NCI-H345 treated with DMSO at 0.1 percent for 48 hours (cell line): ENCODE measurements at regions not wholly inside any gene's neighbourhood (a gene's known extent, or its start where the extent isn't known, plus 50 kb on each side); places are given as distances from the start of the nearest gene placed in this dataset.

ENCODE experiments used
- DNase-seq: peaks from one replicate; lab custom pipeline; 2025; ENCODE audit not compliant: unreplicated experiment; lab: John Stamatoyannopoulos, UW

GRCh38 chr2:66888791-66889631, 454.1 kb downstream of the MEIS1 start:
- DNase-seq, result no peak

DNA sequence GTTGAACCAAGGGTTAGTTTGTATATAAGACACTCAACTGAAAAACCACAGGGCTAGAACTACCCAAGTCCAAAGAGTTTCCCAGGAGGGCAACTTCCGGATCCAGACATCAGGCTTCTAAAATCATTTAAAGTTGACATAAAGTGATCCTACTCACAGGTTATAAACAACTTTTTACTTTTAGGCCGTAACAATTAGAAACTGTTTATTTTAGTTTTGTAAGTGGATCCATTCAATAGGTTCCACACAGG, 454.6 kb downstream of the MEIS1 start:
- no peak for DNase-seq

- DNase-seq, result no peak
These were observed 455.3 kb downstream of the MEIS1 start for GRCh38 chr2:66890166-66890742.

- no peak for DNase-seq
These were observed 460.3 kb downstream of the MEIS1 start for GRCh38 chr2:66895206-66895605.

GRCh38 chr2:66896131-66896530, 461.2 kb downstream of the MEIS1 start:
- DNase-seq, result no peak

GRCh38 chr2:66897181-66897580, 462.3 kb downstream of the MEIS1 start:
- no peak for DNase-seq

GRCh38 chr2:66897691-66898150, 462.8 kb downstream of the MEIS1 start:
- no peak for DNase-seq

DNA sequence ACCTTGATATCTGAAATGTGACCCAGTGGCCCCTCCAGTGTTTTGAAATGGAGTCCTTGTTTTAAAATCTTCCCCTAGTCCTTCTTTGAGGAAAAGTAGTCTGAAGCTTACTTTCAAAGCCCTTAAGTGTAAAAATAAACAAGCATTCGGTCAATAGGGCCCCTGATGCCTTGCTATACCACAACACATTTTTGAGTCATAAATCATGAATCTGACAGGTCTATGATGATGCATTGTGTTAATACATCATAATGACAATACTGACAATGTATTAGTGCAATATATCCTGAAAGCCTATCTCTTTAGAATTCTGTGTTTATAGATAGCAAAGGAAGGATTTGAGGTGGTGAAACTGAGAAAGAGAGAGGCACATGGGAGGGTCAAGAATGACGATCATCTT, 464.2 kb downstream of the MEIS1 start:
- no peak for DNase-seq

DNA sequence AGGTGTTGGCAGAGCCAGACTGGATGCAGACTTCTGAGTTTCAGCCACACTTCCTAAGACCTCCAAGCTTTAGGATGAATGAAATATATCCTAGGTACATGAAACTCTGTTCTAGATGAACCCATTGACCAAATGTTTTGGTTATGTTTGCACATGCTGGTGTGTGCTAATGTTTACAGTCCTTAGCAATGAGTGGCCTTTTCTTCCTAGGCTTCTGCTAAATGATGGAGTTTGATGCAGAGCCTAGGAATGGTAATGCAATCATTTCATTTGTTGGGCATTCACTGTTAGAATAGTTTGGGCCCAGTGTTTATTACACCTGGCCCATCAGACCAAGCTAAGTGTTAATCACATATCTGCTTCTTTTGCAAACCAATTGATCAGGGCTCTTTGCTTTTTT, 464.7 kb downstream of the MEIS1 start:
- DNase-seq, result no peak

DNA sequence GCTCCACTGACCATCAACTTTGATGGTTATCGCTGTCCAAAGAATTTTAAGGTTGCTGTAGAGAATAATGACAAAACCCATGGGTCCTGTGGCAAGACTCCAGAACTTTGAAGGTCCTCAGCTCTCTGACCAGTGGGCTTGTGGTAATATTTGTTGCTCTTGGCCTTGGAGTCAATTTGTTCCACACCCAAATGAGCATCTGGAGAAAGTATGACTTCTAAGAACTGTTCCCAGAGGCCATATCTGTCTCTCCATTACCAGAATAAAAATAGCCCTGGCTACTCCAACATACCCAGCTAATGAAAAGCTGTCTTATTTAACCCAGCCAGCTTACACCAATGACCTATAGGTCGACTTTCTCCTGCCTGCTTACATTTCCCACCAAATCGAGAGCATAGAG, 466.4 kb downstream of the MEIS1 start:
- no peak for DNase-seq

DNA sequence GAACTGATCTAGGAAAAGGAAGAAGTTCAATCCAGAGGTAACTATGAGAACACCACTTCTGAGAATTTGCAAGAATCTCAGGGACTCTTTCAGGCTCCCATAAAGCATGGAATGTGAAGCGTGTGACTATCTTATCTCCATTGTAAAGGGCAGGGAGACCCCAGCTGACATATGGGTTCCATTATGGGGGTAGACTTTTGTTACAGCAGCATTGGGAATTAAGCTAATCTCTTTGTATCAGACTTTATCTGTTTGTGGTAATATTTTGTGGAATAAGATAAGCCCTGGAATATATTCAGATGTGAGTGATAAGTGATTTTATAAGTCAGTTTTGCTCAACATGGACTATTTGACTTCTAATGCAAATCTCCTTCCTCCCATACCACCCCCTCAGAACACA, 468.3 kb downstream of the MEIS1 start:
- no peak for DNase-seq

DNA sequence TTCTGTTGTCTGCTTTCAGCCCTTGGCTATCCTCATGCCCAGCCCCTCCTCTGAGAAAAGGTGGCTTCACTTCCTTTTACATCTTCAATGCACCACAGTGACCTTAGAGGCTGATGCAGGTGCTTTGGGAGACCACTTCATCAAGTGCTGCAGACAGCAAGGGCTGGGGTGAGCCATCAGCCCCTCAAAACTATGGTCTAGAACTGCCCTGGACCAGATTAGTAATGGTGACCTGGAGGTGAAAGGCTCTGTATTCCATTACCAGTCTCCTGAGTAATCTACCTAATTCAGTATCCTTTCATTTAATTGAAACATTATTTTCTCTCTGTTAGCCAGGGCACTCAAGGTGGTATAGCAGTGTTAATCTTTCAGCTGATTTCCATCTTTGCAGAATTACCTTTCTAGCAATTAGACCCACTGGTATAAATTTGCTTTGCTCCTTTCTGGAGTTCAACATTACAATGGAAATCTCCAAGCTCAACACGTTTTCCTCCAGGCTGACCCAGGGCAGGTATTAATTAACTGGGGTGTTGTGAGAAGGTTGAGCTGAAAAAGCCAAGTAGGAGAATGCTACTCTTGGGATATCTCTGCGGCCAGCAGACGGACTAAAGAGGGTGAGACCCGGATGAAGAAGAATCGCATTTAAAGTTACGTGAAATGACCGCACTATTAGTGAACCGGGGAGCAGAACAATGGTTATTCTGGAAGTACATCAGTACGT, 469.0 kb downstream of the MEIS1 start:
- no peak for DNase-seq

GRCh38 chr2:66915237-66915636, 480.3 kb downstream of the MEIS1 start:
- DNase-seq, result no peak

DNA sequence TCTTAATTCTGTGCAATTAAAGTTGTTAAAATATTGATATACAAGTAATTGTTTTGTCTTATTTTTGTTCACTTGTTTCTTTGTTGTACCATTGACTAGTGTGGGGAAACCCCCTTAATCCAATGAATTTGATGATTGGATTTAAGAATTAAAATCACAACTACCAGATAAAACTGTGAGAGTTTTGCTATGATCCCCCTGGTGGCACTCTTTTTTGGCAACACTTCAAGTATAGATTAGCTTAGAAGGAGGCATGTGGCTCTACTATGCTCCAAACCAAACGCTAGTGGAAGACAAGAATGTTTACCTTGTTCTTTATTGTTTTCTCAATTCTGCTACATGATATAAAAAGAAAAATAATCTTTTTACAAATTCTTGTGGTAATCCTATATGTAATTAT, 477.8 kb upstream of the ETAA1 start:
- DNase-seq, result no peak

DNA sequence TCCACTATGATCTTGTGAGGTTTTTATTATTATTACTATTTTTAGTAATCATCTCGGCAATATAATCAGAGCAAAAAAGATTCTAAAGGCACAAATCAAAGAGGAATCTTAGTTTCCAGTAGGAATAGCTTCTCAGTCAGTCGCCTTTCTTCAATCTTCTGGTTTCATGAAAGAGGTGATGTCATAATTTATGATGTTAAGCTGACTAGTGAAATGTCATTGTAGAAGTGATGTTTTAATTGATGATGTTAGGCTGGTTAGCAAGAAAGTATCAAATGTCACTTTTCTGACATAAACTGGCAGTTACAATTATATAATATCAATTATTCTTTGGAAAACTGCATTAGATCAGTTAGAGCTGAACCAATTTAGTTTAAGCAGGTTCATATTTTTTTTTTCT, 476.7 kb upstream of the ETAA1 start:
- no peak for DNase-seq

GRCh38 chr2:66925128-66925527, 472.0 kb upstream of the ETAA1 start:
- no peak for DNase-seq

- DNase-seq, result no peak
These were observed 470.5 kb upstream of the ETAA1 start for GRCh38 chr2:66926594-66927112.

- no peak for DNase-seq
These were observed 467.3 kb upstream of the ETAA1 start for GRCh38 chr2:66929632-66930338.

DNA sequence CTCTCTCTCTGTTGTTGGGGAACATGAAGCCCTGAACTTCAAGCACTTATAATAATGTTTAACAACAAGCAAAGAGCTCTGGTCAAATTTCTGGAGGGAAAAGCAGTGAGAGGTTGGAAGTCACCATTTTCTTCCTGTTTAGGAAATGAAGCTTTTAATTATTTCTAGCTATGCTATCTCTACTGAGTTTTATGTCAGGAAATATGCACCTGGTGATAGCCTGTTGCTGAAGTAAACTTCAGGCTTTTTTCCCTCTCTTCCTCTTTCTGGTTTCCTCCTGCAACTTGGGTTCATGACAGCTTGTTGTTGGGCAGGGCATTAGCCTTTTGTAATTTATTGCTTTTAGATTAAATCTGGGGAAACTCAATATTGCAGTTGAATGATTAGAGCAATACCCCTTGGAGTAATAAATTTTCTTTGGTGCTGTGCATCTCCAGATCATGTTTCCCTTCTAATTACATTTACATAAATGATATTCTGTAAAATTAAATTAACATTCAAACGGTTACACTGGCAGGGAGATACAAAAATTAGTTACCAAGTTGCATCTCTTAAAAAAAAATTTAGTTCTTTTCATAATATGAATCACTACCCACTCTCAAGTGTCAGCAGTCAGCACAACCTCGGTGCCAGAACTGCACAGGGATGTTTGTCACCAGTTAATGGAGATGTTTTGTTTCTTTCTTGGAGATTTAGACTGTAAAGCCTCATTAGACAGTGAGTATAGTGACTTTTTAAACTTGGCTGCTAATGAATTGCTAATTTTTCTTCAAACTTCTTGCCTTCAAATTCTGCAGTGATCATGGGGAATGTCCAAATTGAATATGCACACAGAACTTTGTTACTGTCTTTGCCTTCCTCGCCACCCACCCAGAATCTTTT, 466.6 kb upstream of the ETAA1 start:
- DNase-seq, result no peak

- no peak for DNase-seq
These were observed 458.6 kb upstream of the ETAA1 start for GRCh38 chr2:66938471-66938967.
